ENCODE measurements at regions not wholly inside any gene's neighbourhood (a gene's known extent, or its start where the extent isn't known, plus 50 kb on each side); places are given as distances from the start of the nearest gene placed in this dataset.

DNA sequence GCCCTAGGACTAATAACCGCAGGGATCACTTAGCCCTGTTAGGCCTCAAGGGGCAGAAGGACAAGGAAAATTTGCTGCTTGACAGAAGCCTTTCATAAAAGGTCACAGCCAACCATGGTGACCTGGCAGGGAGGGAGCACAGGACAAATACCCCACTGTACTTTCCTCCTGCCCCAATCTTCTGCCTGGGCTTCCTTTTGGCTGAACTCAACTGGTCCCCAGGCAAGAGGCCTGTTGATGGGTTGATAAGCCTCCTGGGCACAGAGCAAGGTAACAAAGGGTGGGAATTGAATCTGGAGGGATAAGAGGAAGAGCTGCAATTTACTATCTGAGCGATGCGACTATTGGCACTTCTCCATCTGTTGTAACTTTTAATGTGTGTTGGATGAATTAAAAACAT is 392.9 kb downstream of the RASEF start:
- TF ChIP-seq, protein P1, sequence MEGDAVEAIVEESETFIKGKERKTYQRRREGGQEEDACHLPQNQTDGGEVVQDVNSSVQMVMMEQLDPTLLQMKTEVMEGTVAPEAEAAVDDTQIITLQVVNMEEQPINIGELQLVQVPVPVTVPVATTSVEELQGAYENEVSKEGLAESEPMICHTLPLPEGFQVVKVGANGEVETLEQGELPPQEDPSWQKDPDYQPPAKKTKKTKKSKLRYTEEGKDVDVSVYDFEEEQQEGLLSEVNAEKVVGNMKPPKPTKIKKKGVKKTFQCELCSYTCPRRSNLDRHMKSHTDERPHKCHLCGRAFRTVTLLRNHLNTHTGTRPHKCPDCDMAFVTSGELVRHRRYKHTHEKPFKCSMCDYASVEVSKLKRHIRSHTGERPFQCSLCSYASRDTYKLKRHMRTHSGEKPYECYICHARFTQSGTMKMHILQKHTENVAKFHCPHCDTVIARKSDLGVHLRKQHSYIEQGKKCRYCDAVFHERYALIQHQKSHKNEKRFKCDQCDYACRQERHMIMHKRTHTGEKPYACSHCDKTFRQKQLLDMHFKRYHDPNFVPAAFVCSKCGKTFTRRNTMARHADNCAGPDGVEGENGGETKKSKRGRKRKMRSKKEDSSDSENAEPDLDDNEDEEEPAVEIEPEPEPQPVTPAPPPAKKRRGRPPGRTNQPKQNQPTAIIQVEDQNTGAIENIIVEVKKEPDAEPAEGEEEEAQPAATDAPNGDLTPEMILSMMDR (conservative IDR thresholded peaks at IDR 0.05; ENCODE audit: low read length) = no peak
- no peak for TF ChIP-seq EZH2phosphoT487 (IDR thresholded peaks at IDR 0.05; ENCODE audit: borderline replicate concordance)

Measured in Loucy (cell line).